ENCODE measurements at regions not wholly inside any gene's neighbourhood (a gene's known extent, or its start where the extent isn't known, plus 50 kb on each side); places are given as distances from the start of the nearest gene placed in this dataset.

DNA sequence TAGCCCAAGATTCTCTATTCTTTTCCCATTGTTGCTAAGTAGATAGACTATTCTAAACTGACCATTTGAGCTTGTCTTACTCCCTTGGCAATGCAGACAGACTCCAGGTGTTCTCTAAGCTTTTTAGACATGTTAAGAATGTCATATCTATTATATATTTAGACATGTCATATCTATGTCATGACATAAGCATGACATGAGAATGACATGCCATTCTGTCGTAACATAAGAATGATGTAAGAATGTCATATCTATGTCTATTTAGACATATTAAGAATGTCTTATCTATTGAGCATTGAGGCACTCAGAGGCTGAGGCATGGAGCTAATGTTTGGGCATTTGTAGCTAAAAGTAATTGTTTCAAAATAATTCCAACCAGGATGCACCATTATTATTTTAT, 277.3 kb upstream of the ATP2B1 start:
- TF ChIP-seq, protein P1, sequence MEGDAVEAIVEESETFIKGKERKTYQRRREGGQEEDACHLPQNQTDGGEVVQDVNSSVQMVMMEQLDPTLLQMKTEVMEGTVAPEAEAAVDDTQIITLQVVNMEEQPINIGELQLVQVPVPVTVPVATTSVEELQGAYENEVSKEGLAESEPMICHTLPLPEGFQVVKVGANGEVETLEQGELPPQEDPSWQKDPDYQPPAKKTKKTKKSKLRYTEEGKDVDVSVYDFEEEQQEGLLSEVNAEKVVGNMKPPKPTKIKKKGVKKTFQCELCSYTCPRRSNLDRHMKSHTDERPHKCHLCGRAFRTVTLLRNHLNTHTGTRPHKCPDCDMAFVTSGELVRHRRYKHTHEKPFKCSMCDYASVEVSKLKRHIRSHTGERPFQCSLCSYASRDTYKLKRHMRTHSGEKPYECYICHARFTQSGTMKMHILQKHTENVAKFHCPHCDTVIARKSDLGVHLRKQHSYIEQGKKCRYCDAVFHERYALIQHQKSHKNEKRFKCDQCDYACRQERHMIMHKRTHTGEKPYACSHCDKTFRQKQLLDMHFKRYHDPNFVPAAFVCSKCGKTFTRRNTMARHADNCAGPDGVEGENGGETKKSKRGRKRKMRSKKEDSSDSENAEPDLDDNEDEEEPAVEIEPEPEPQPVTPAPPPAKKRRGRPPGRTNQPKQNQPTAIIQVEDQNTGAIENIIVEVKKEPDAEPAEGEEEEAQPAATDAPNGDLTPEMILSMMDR (IDR thresholded peaks at IDR 0.05): no peak
- TF ChIP-seq POLR2A (IDR thresholded peaks at IDR 0.05) (no peak), EP300 (IDR thresholded peaks at IDR 0.05) (no peak)

Measured in sigmoid colon (tissue), 4 donors.